EH (cell line): ENCODE measurements at regions not wholly inside any gene's neighbourhood (a gene's known extent, or its start where the extent isn't known, plus 50 kb on each side); places are given as distances from the start of the nearest gene placed in this dataset.
A peak's percentile ranks its signal among the peaks of the same experiment; 100 is the strongest.
"Not testable (repeated sequence)": the region's sequence is repeated elsewhere in the genome, so short reads cannot be mapped to it uniquely, and the experiment has no call there.

Source experiments
- DNase-seq: peaks from one replicate; pipeline ENCODE4 v3.0.0-alpha.2; 2015; ENCODE audit warnings: low read depth

DNA sequence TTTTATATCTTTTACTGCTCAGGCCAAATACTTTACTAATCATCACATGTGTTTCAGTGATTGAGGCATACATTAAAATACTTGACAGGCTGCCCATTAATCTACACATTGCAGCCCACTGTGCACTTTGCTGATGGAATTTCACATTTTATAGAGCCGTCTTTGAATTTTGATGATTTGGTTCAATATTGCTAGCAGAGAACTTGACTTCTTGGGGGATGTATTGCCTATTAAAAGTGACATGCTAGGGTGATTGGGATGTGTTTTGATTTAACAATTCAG, 1291.0 kb upstream of the GYPC start:
- DNase-seq, result no peak

DNA sequence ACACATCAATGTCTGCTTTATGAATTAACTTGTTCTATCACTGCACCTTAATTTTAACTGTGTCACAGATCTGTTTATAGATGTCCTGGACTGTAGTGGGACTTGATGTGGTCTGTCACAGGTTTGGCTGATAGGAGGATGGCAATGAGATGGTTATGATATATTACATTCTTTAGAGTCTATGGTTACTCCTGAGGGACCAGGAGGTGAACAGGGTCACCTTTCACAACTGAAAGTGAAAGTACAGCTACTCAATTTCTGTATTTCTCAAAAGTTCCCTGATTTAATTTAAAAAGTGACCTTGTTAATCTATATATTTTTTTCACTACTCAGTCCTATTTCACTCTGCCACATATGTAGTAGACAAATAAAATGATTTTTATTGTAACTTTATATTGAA, 1284.1 kb upstream of the GYPC start:
- no peak for DNase-seq

DNA sequence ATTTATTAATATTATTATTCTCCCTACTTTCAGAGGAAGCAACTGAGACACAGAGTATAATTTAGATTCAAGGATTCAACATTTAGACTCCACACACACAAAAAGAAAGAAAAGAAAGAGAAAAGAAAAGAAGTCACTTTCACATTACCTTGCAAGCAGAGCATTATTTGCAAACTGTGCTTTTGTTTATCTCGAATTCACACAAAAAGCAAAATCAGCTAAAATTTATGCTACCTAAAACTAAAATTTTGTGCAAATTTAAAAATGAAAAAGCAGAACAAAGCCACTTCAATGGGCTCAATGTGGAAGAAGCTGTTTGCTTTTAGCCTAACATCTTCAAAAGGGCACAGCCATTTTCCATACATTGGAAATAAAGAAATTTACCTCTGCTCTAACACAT, 1282.7 kb upstream of the GYPC start:
- no peak for DNase-seq

DNA sequence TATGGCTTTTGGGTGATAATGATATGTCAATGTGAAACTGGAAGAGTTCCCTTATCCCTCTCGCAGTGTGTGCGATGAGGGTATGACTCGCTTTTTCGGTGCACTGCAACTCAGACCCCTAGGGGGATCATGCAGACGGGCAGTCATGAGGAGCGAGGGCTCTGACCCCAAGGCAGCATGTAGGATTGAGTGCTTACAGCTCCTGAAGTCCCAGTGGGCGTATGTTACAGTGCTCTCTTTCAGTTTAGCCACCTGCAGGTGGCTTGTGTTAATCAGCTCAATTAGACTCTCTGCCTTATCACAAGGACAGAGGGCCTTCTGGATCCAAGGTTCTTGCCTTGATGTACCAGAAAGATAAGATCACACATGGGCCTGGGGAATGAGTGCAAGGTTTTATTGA, 1269.9 kb upstream of the GYPC start:
- no peak for DNase-seq

DNA sequence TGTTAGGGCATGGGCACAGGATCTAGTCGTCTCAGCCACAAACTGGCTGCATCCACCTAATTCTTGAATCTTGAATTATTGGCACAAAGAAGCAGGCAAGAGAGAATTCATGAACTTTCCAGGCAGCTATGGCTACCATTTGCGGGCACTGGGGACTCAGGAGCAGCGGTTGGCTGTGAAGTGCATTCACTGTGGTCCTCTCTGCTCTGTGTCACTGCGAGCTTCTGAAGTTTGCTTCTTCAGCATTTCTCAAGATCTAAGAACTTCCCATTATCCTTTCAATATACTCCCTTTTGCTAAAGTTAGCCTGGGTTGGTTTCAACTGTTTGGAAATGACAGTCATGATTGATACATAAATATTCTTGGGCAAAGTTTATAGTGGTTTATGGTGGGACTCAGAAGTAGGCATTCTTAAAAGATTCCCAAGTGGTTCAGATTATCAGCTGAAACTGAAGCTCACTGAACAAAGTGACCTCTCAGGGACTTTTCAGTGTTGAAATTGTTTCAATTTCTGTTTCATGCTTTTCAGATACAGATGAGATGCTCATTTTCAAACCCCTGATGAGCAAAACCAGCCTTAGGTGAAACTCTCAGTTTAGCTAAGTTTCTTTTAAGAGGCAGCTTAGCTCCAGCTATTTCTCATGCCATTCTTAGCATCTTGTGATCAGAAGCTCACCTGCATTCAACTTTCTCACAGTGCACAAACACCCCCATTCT, 1258.3 kb upstream of the GYPC start:
- DNase-seq, result no peak

DNA sequence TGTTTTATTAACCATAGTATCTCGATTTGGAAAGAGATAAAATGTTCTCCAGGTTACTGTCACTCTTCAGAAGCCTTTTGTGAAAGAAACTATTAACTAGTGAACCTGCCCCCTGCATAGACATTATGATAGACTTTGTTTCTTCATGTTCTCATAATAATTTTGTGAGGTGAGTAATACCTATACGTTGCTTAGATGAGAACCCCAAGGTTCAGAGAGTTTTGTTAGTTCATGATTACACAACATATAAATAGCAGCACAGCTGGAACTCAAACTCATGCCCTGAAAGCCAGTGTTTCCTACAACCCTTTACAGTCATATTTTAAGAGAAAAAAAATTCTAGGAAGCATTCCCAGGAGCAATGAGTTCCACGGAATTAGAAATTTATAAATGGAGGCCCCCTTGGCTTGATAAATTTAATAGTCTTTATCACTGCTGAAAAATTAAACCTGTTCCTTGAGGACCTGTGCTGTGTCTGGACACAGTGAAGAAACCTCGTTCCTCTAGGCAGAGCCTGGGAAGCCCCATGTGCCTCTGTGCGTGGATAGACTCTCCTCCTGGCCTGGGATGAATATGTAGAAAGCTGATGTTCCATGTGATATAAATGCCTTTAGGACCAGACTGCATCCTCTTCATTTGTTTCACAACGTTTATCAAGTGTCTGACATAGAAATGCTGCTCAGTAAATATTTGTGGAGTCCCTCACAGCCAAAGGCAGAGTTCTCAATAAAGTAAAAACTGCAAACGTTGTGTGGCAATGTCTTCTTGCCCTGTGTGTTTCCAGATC, 1257.0 kb upstream of the GYPC start:
- no peak for DNase-seq

DNA sequence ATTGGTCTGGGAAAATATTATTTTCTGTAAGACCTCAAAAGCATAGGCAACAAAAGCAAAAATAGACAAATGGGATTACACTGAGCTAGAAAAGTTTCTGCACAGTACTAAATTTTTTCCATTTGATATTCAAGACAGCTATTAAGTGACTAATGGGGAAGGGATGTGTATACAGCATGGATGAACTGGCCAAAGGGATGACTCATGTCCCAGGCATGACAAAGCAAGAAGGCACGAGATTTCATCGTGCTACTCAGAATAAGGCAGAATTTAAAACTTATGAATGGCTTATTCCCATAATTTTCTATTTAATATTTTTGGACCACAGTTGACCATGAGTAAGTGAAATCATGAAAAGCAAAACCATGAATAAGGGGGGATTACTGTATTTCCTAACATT, 1250.1 kb upstream of the GYPC start:
- DNase-seq, result peak; percentile 94

DNA sequence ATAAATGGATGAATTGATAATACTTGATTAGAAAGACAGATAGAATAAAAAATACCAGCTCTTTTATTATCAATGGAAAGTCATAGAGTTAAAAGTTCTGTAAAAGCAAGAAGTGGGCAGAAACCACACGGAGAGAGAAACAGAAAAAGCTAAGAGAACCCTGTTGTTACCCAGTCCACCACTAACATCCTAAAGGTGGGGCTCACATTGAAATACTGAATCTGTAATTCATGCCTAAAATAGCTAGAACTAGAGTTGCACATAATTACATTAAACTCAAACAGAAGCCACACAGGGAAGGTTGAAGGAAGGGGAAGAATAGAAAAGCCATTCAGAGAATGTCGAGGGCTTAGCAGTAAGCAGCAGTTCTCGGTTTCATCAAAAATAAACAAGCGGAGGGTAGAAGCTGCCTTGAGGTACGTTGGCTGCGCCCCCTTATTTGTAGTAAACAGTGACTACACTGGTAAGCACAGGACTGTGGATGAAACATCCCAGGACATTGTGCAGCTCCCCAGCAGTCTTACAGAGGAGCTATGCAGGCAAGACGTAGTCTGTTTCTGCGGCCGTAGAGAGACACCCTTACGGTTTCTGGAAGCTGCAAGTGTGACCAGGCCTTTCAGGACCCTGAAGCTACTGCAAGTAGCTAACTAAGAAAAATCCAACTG, 1247.0 kb upstream of the GYPC start:
- no peak for DNase-seq

DNA sequence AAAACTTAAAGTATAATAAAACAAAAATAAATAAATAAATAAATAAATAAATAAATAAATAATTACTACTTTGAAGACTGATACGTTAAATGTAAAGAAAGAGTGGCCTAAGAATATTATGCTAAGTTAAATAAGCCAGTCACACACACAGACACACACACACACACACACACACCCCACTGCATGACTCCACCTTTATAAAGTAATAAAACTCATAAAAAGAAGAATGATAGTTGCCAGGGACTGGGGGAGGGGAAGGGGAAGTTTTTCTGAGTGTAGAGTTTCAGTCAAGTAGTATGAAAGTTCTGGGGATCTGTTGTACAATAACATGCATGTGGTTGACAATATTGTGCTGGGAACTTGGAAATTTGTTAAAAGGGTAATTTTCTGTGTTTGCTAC, 1237.5 kb upstream of the GYPC start:
- no peak for DNase-seq

DNA sequence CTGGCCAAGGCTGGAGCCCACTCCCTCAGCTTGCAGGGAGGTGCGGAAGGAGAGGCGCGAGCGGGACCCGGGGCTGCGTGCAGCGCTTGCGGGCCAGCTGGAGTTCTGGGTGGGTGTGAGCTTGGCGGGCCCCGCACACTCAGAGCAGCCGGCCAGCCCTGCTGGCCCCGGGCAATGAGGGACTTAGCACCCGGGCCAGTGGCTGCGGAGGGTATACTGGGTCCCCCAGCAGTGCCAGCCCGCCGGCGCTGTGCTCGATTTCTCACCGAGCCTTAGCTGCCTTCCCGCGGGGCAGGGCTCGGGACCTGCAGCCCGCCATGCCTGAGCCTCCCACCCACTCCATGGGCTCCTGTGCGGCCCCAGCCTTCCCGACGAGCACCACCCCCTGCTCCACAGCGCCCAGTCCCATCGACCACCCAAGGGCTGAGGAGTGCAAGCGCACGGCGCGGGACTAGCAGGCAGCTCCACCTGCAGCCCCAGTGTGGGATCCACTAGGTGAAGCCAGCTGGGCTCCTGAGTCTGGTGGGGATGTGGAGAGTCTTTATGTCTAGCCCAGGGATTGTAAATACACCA, 1233.7 kb upstream of the GYPC start:
- DNase-seq, result not testable (repeated sequence)

DNA sequence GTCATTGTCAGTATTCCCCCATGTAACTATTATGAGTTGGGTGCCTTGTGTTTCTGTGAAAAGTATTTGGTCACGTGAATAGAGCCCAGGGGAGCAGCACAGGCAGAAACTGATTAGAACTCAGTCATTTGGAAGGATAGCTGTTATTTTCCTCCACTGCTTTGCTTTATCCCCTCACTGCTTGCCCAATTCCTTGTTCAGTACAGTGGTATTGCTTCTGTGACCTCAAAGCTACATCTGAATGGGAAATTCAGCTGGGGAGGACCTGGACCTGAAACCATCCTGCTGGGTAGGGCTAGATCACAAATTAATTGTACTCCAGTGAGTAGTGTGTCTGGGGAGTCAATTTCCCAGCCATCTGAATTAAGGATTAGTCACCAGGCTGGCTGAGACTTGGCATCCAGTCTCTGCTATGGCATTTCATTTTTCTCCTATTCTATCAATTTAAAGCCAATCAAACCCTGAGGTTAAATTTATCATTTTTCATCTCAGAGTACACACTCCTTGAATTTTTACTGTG, 1231.6 kb upstream of the GYPC start:
- peak; percentile 39 for DNase-seq

DNA sequence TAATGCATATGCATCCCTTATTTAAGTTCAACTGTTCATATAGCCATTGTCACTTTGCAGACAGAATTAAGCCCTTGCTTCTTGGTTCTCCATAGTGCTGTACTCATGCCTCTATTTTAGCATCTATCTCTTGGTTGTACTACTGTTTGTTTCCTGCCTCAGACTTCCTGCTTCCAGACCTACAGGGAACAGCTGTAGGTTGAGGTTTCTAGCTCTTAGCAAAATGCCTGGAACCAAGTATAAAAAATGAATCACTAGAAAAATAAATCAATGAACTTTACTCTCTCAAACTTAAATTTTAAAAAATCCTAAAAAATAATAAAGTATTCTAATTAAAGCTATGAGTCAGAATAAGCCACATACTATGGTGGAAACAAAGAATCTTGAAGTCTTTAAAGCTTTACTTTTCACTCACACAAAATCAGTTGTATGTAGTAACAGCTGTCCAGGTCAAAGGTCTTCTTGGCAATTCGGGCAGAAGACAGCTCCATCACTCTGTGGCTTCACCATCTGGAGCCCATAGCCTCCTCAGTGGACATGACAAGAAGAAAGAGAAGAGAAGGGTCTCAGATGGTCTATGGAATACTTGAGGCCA, 1228.1 kb upstream of the GYPC start:
- peak; percentile 79 for DNase-seq

DNA sequence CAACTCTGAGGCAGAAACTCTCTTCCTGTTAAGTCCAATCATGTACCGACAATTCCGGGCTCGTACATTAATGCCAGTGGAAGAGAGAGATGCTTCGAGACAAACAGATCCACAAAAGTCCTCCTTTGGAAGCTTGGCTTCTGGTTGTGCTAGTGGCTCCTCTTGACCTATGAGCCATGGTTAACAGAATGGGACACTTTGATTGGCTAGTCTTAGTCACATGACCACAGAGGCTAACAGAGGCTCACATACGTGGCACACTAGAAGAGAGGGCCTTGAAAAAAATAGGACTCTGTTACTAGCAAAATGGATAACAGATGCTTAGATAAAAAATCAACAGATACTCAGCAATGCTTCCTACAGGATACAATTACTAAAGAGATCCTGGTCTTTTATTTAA, 1211.9 kb upstream of the GYPC start:
- DNase-seq, result no peak

DNA sequence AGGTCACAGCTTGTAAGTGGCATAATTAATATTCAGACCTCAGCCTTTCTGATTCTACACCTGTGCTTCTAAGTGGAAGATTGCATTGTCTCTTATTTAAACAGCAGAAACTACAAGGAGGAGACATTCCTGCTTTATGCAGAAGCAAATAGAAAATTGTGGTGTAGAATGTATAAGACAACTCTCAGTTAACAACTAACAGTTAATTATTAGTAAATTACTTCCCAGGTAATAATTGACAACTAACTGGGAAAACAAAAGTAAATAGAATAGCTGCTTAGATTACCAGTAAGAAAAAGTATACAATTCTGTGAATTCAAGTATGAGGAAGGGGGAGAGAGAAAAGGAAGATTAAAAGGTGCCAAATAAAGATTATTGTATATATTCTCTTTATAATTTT, 1210.5 kb upstream of the GYPC start:
- DNase-seq, result no peak

DNA sequence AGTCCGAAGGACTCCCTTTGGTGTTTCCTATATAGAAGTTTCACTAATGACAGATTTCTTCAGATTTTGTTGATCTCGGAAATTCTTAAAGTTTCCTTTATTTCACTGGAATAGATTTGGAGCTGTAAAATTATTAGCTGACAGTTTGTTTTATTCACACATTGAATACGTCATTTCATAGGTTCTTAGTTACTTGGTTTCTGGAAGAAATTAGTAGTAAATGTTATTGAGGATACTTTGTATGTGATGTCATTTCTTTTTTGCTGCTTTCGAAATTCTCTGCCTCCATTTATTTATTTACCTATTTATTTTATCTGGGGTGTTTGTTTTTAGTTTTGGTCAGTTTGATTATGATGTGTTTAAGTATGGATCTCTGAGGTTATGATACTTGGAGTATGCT, 1205.9 kb upstream of the GYPC start:
- DNase-seq, result no peak

DNA sequence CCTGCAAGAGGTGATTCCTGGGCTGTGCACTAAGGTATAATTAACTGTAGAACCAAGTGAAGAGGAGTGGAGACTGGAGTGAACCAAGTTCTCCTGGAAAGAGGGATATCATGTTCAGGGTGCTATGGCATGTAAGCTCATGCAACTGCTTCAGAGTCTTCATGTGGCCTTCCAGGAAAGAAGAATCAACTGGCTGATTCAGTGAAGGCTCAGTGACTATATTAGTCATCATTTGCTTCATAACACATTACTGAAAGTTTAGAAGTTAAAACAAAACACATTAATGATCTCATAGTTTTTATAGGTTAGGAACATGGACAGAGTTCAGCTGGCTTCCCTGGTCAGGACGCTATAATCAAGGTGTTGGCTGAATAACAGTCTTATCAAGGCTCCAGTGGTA, 1200.8 kb upstream of the GYPC start:
- peak; percentile 45 for DNase-seq

DNA sequence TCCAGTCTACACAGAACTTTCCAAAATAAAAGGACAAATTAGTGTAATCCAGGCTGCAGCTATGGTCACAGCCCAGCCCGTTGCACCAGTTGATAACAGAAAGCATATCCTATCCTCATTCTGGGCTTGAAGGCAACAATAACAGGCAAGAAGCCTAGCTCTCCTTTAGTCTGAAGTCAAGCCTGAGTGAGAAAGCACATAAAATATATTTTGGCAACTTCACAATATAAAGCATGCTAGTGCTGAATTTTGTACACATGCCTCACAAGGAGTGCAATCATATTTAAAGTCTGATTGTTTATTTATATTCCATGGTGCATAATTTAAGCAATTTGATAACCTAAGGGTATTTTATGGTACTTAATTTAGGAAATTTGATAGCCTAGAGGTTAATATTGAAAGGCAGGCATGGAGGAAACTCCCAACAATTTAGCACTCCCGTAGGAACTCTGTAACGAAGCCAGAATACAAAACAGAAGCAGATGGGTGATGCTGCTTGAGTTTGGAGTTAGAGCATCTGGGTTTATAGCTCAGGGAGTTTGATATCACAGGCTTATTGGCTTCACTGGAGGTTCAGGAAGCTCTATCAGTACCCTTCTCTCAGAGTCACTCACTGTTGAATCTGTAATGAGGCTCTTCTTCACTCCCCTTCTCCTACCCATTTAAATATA, 1199.1 kb upstream of the GYPC start:
- peak; percentile 23 for DNase-seq

DNA sequence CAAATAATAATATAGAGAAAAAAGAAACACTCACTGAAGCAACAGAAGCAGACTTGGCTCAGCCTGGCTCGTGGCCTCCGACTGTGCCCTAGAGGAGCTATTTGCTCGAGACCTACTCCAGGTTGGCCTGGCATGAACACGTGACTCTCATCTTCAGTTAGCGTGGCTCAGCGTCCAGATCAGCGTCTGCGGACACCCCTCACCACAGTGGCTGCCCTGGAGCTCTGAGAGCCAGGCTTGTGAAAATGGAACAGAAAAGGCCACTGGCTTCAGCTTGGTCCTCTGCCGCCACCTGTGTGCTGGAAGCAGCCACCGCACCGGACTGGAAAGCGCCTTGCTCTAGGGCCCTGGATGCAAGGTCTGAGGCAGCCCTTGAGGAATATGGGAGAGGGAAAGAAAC, 1184.0 kb upstream of the GYPC start:
- DNase-seq, result peak; percentile 41

DNA sequence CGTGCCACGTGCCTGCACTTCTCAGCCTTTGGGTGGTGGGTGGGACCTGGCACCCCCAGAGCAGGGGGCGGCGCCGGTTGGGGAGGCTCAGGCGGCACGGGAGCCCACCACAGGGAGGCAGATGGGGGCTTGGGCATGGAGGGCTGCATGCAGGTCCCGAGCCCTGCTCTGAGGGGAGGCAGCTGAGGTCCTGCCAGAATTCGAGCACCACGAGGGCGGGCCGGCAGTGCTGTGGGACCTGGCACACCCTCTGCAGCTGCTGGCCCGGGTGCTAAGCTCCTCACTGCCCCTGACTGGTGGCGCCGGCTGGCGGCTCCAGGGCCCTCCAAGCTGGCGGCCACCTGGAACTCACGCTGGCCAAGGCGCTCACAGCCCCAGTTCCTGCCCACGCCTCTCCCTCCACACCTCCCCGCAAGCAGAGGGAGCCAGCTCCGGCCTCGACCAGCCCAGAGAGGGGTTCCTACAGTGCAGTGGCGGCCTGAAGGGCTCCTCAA, 1176.8 kb upstream of the GYPC start:
- no peak for DNase-seq

DNA sequence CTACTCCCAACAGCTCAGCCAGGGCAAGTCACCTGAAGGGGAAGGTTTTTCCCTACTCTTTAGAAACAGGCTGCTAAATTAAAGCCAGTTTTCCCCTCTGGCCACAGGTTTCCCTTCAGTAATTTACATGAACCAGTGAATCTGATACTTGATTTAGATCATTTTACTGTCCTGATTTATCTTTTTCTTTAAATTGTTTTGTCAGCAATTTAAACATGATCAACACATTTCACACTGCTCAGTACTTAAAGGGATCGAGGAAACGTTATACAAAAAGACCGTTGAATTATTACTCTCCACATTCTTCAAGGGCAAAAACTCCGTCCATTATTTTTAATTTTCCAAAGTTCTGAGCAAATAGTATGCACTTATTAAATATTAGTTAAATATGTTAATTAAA, 1165.7 kb upstream of the GYPC start:
- no peak for DNase-seq

DNA sequence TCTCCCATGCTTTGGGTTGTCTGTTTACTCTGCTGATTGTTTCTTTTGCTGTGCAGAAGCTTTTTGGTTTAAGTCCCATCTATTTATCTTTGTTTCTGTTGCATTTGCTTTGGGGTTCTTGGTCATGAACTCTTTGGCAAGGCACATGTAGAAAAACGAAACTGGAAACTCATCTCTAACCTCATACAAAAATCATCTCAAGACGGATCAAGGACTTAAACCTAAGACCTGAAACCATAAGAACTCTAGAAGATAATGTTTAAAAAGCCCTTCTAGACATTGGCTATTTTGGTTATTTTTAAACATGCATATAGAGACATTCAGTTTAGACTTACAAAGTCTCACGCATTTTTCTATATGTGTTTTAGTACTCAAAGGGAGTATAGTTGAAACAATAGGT, 1164.3 kb upstream of the GYPC start:
- no peak for DNase-seq

DNA sequence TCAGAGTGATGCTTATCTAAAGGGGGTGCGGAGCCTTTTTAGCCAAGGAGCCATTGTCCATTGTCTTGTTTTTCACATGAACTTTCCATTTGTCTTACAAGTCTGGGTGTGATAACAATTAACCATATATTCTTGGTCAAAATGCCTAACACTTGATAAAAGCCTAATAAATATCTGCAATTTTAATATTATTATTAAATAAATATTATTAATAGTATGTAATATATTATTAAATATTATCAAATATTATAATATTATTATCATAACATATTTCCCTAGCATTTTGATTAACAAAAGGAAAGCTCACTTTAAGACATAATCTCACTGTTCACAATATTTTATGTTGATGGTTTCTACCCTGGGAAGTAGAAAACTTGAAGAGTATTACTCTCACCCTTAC, 1143.6 kb upstream of the GYPC start:
- no peak for DNase-seq
